Thyroid gland (tissue), 4 donors: ENCODE measurements at regions not wholly inside any gene's neighbourhood (a gene's known extent, or its start where the extent isn't known, plus 50 kb on each side); places are given as distances from the start of the nearest gene placed in this dataset.
A peak's percentile ranks its signal among the peaks of the same experiment; 100 is the strongest.

Experiments used
- DNase-seq, 2 donors: peaks; one replicate each; pipeline ENCODE4 v3.0.0-alpha.2; 2019
- H3K27ac ChIP-seq, 3 donors: fragments of 200-600 bp; sonication (generic); 1 replicate in 2 of 3; 2 replicates in 1 of 3; pipeline ENCODE4 v1.5.1; 2016 to 2019; ENCODE audit warnings: mild to moderate bottlenecking in 1 of 3, moderate library complexity in 1 of 3
- H3K27me3 ChIP-seq: fragments of 200-600 bp; sonication (generic); one replicate; pipeline ENCODE4 v1.5.1; 2019
- H3K36me3 ChIP-seq, 2 donors: fragments of 200-600 bp; sonication (generic); one replicate each; pipeline ENCODE4 v1.5.1; 2016 to 2019
- H3K4me1 ChIP-seq, 2 donors: fragments of 200-600 bp; sonication (generic); one replicate each; pipeline ENCODE4 v1.5.1; 2017 to 2019
- H3K4me3 ChIP-seq, 3 donors: fragments of 200-600 bp; sonication (generic); replicated peaks in 1 of 3; 1 replicate in 2 of 3; 2 replicates in 1 of 3; pipeline ENCODE4 v1.5.1; 2016; ENCODE audit warnings: mild to moderate bottlenecking in 1 of 3
- H3K9me3 ChIP-seq: fragments of 200-600 bp; sonication (generic); one replicate; pipeline ENCODE4 v1.5.1; 2017
- CTCF ChIP-seq, 6 experiments: fragments of 200-600 bp in 3 of 6; fragments of 450-650 bp in 3 of 6; sonication (generic) in 3 of 6; IDR thresholded peaks; one replicate each; pipeline ENCODE4 v1.5.1; 2016 to 2019; ENCODE audit warnings: antibody characterized with exemption in 6 of 6, mild to moderate bottlenecking in 2 of 6, inconsistent platforms in 1 of 6, moderate library complexity in 1 of 6
- POLR2A ChIP-seq, 2 donors: fragments of 450-650 bp; IDR thresholded peaks; one replicate each; pipeline ENCODE4 v1.6.1; 2017; ENCODE audit warnings: antibody characterized with exemption in 2 of 2, mild to moderate bottlenecking in 2 of 2, moderate library complexity in 1 of 2
- WGBS, 2 donors: methylation state at CpG; one replicate each; pipeline ENCODE4 v1.1.5; 2017; 5-methylcytosine and 5-hydroxymethylcytosine counted together
- intact Hi-C: fragments of 100-400 bp; cut with DNase I; formaldehyde crosslinking; loops from one replicate; pipeline ENCODE4 v1.15.1; 2023

DNA sequence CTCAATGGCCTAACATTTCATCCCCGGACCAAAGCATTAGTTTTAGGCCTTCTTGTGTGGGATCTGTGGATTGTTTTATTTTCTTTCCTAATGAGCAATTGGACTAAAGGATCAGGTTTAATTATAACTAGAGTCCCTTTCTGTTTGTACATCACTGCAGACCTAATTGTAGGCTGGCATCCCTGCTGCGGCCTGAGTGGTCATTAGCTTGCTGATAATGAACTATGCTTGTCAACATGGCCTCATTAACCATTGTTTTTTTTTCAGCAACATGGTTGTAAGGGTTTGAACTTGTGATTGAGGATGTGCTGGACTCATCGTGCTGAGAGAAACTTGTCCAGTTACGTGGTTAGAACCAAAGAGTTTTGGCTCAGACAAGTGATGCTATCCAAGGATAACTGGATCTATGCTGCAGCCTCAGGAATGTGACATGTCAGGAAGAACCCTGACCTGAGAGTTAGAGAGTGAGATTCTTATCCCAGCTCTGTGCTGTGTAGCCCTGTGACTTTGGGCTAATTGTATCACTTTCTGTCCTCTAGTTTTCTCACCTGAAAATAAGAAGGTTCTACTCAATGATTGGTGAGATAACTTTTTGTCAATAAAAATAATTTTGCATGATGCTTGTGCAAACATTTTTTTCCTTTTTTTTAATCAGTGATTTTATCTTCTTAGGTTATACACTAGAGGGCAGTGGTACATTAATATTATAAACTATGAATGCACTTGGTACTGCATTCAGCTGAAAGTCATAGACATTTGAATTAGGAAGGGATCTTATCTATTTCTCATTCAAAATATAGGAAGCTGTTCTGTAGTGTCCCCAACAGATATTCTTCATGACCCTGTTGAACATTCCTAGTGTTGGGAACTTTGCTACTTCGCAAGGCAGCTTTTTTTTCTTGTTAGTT lies 140.9 kb downstream of the RNF144B start:
- WGBS, 2 donors, result 56 to 62% methylated on average over 5 of the region's 5 CpGs
- DNase-seq, result no peak
- intact Hi-C loops, result no loop called here
- no peaks in the 10 kb centered on the region for H3K27me3 ChIP-seq
- H3K36me3 ChIP-seq, result no peaks in the 10 kb centered on the region
- H3K4me3 ChIP-seq, result no peak overlapping the region
- no peak overlapping the region for H3K27ac ChIP-seq
- H3K4me1 ChIP-seq, result no peaks in the 10 kb centered on the region
- no peaks in the 10 kb centered on the region for H3K9me3 ChIP-seq
- TF ChIP-seq CTCF (IDR thresholded peaks at IDR 0.05), result peak in 3 of 6 experiments; percentile 53 to 65 (median 62)
- TF ChIP-seq POLR2A (IDR thresholded peaks at IDR 0.05), result no peak

DNA sequence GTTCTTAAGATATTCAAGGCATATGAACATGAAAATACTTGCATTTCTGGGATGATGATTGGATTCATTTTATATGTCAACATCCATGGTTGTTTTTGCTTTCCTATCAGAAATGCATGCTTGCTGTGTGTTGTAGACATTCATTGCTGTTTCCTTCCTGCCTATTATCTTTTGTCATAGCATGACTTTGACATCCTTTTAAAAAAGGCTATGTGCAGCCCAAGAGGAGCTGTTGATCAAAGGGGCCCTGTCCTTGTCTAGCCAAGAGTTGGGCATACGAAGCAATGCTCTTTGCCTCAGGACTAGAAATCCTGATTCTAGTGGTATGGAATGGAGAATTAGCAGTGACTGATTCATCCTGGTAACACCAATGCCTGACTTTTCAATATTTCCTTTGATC lies 143.1 kb downstream of the RNF144B start:
- Histone ChIP-seq H3K9me3 (no peaks in the 10 kb centered on the region), H3K27me3 (no peaks in the 10 kb centered on the region), H3K27ac (no peak overlapping the region), H3K4me1 (no peaks in the 10 kb centered on the region), H3K36me3 (no peaks in the 10 kb centered on the region), H3K4me3 (no peak overlapping the region)
- TF ChIP-seq POLR2A (IDR thresholded peaks at IDR 0.05) (no peak), CTCF (IDR thresholded peaks at IDR 0.05) (no peak)
- 82 to 90% methylated on average over 1 of the region's 1 CpG for WGBS, 2 donors
- intact Hi-C loops, result no loop called here
- DNase-seq, result no peak

DNA sequence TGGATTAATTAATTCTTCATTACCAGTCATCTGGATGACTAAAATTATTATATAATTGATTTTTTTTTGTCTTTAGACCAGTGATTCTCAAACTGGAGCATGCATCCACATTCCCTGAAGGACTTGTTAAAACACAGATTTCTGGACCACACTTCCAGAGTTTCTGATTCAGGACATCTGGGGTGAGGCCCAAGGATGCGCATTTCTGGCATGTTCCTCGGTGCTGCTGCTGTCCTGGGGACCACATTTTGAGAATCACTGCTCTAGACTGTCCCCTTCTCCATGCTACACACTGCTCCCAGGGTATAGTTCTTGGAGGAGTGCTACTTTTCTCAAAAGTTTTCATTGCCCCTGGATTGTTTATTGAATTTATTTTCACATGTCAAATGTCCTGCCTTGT lies 145.0 kb downstream of the RNF144B start:
- Histone ChIP-seq H3K27ac (no peak overlapping the region), H3K4me1 (no peaks in the 10 kb centered on the region), H3K9me3 (no peaks in the 10 kb centered on the region), H3K36me3 (no peaks in the 10 kb centered on the region), H3K4me3 (no peak overlapping the region), H3K27me3 (no peaks in the 10 kb centered on the region)
- DNase-seq, result no peak
- 84 to 96% methylated on average over 2 of the region's 2 CpGs for WGBS, 2 donors
- intact Hi-C loops, result no loop called here
- TF ChIP-seq POLR2A (IDR thresholded peaks at IDR 0.05) (no peak), CTCF (IDR thresholded peaks at IDR 0.05) (no peak)

DNA sequence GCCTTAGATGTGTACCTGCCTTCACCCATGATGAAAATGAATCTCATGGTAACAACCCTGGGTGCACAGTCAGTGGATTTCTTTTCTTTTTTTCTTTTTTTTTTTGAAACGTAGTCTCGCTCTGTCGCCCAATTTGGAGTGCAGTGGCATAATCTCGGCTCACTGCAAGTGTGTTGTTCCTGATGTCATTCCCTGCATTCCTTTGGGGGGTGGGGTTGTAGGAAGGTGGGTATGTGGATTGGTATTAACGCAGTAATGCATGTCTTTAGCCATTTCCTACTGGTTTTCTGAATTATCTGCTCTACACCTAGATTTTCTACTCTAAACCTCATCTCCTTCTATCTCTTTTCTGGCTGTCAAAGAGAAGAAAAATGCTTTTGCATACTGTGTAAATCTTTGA lies 146.6 kb downstream of the RNF144B start:
- peak; percentile 48 to 53 for DNase-seq
- no peaks in the 10 kb centered on the region for H3K27me3 ChIP-seq
- H3K27ac ChIP-seq, result no peak overlapping the region
- no peaks in the 10 kb centered on the region for H3K4me1 ChIP-seq
- 27 to 28% methylated on average over 5 of the region's 5 CpGs for WGBS, 2 donors
- no peak overlapping the region for H3K4me3 ChIP-seq
- H3K36me3 ChIP-seq, result no peaks in the 10 kb centered on the region
- TF ChIP-seq CTCF (IDR thresholded peaks at IDR 0.05) (no peak), POLR2A (IDR thresholded peaks at IDR 0.05) (no peak)
- no peaks in the 10 kb centered on the region for H3K9me3 ChIP-seq
- intact Hi-C loops, result no loop called here

DNA sequence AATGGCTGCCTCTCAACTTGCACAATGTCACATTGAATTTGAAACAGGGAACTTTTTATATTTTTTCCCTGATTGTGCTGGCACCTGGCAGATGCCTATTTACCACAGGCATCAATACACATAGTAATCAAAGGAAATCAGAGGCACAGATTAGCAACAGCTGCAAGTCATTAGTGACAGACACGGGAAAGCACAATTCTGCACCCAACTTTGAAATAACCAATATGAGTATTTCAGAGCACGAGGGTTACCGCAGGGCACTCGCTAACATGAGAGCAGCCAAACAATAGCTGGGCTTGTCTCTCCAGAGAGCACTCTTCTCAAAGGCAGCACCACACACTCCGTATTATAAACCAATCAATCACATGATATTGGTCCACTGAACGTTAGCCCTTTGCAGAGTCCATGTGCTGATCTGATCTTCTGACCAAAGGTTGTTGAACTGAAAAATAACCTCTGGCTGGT lies 149.5 kb downstream of the RNF144B start:
- TF ChIP-seq POLR2A (IDR thresholded peaks at IDR 0.05) (no peak), CTCF (IDR thresholded peaks at IDR 0.05) (no peak)
- 58 to 70% methylated on average over 6 of the region's 6 CpGs for WGBS, 2 donors
- Histone ChIP-seq H3K27me3 (no peaks in the 10 kb centered on the region), H3K36me3 (no peaks in the 10 kb centered on the region), H3K4me1 (no peaks in the 10 kb centered on the region), H3K27ac (no peak overlapping the region), H3K4me3 (no peak overlapping the region), H3K9me3 (no peaks in the 10 kb centered on the region)
- DNase-seq, result no peak
- intact Hi-C loops, result no loop called here
